ENCODE measurements at regions not wholly inside any gene's neighbourhood (a gene's known extent, or its start where the extent isn't known, plus 50 kb on each side); places are given as distances from the start of the nearest gene placed in this dataset.

GRCh38 chr10:34940436-34940835 is 125.3 kb upstream of the PARD3 start:
- TF ChIP-seq SP1 (IDR thresholded peaks at IDR 0.05): no peak
- TF ChIP-seq JUND (IDR thresholded peaks at IDR 0.05): no peak
- TF ChIP-seq CTCF (IDR thresholded peaks at IDR 0.05; ENCODE audit: low read depth, low read length, missing input control): no peak
- no peak for TF ChIP-seq RAD21 (IDR thresholded peaks at IDR 0.05)
- TF ChIP-seq FOXA1 (IDR thresholded peaks at IDR 0.05): no peak
- TF ChIP-seq EGR1 (IDR thresholded peaks at IDR 0.05; ENCODE audit: low read depth in 2 of 2): no peak
- TF ChIP-seq ATF3 (IDR thresholded peaks at IDR 0.05): no peak
- no peak for TF ChIP-seq REST (IDR thresholded peaks at IDR 0.05)
- no peak for TF ChIP-seq MAX (IDR thresholded peaks at IDR 0.05)
- no peak for TF ChIP-seq GABPA (IDR thresholded peaks at IDR 0.05 in 1 of 2, conservative IDR thresholded peaks at IDR 0.05 in 1 of 2)
